ENCODE measurements at regions not wholly inside any gene's neighbourhood (a gene's known extent, or its start where the extent isn't known, plus 50 kb on each side); places are given as distances from the start of the nearest gene placed in this dataset.

DNA sequence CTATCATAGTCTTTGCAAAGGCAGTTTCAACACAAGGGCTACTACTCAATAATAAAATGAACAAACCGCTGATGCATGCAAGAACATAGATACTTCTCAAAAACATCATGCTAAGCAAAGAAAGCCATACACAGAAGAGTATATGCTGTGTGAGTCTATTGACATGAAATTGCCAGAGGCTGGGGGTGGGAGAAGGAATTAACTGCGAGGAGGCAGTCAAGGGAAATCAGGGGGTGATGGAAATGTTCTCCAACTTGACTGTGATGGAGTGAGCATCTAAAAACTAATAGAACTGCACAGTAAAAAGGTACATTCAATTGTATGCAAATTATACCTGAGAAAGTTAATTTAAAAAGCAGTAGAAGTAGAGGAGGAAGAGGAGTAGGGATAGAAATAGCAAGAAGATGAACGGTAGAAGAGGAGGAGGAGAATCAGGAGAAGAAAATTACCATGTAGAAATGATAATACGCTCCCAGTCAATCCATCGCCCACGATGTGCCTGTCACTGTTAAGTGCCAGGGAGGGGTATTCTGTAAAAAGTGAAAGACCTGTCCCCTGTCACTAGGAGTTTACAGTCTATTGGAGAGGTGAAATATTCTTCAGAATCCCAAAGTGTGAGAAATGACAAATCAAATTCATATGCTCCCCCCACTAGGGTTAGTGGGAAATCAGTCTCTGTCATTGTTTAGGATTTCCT, 90.3 kb downstream of the B3GNT2 start (continued):
- TF ChIP-seq ATF1 (CRISPR knock-in tag; IDR thresholded peaks at IDR 0.05) (no peak), ELF4 (CRISPR knock-in tag; IDR thresholded peaks at IDR 0.05; ENCODE audit: low read depth) (no peak), JAZF1 (CRISPR knock-in tag; IDR thresholded peaks at IDR 0.05) (no peak), ZNF416 (CRISPR knock-in tag; IDR thresholded peaks at IDR 0.05) (no peak), ZSCAN18 (CRISPR knock-in tag; IDR thresholded peaks at IDR 0.05) (no peak), ZBTB43 (CRISPR knock-in tag; IDR thresholded peaks at IDR 0.05) (no peak), ZNF396 (CRISPR knock-in tag; IDR thresholded peaks at IDR 0.05; ENCODE audit: borderline replicate concordance) (no peak), NR1H2 (CRISPR knock-in tag; IDR thresholded peaks at IDR 0.05) (no peak), ZNF232 (CRISPR knock-in tag; IDR thresholded peaks at IDR 0.05) (no peak), JUN (CRISPR knock-in tag; IDR thresholded peaks at IDR 0.05) (no peak)
- TF ChIP-seq, protein P1, sequence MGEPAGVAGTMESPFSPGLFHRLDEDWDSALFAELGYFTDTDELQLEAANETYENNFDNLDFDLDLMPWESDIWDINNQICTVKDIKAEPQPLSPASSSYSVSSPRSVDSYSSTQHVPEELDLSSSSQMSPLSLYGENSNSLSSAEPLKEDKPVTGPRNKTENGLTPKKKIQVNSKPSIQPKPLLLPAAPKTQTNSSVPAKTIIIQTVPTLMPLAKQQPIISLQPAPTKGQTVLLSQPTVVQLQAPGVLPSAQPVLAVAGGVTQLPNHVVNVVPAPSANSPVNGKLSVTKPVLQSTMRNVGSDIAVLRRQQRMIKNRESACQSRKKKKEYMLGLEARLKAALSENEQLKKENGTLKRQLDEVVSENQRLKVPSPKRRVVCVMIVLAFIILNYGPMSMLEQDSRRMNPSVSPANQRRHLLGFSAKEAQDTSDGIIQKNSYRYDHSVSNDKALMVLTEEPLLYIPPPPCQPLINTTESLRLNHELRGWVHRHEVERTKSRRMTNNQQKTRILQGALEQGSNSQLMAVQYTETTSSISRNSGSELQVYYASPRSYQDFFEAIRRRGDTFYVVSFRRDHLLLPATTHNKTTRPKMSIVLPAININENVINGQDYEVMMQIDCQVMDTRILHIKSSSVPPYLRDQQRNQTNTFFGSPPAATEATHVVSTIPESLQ (CRISPR knock-in tag; IDR thresholded peaks at IDR 0.05): no peak
- TF ChIP-seq, protein P2, sequence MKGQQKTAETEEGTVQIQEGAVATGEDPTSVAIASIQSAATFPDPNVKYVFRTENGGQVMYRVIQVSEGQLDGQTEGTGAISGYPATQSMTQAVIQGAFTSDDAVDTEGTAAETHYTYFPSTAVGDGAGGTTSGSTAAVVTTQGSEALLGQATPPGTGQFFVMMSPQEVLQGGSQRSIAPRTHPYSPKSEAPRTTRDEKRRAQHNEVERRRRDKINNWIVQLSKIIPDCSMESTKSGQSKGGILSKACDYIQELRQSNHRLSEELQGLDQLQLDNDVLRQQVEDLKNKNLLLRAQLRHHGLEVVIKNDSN (CRISPR knock-in tag; IDR thresholded peaks at IDR 0.05): no peak
- TF ChIP-seq, protein P3, sequence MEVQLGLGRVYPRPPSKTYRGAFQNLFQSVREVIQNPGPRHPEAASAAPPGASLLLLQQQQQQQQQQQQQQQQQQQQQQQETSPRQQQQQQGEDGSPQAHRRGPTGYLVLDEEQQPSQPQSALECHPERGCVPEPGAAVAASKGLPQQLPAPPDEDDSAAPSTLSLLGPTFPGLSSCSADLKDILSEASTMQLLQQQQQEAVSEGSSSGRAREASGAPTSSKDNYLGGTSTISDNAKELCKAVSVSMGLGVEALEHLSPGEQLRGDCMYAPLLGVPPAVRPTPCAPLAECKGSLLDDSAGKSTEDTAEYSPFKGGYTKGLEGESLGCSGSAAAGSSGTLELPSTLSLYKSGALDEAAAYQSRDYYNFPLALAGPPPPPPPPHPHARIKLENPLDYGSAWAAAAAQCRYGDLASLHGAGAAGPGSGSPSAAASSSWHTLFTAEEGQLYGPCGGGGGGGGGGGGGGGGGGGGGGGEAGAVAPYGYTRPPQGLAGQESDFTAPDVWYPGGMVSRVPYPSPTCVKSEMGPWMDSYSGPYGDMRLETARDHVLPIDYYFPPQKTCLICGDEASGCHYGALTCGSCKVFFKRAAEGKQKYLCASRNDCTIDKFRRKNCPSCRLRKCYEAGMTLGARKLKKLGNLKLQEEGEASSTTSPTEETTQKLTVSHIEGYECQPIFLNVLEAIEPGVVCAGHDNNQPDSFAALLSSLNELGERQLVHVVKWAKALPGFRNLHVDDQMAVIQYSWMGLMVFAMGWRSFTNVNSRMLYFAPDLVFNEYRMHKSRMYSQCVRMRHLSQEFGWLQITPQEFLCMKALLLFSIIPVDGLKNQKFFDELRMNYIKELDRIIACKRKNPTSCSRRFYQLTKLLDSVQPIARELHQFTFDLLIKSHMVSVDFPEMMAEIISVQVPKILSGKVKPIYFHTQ (CRISPR knock-in tag; IDR thresholded peaks at IDR 0.05): no peak

- H3K4me1 Mint-ChIP-seq: peaks cover 6% of the 10 kb centered on the region; the same call in 1 of the 2 replicates
- CTCF ChIA-PET: no interaction called here
- POLR2A ChIA-PET: no interaction called here
- ATAC-seq (no peak), DNase-seq (ENCODE audit: low spot score) (no peak)
- H3K4me3 Mint-ChIP-seq: no peak overlapping the region
- H3K27ac Mint-ChIP-seq: no peak overlapping the region
- peaks cover 60% of the 10 kb centered on the region for H3K9me3 Mint-ChIP-seq
- H3K36me3 Mint-ChIP-seq: peaks cover 38% of the 10 kb centered on the region
- H3K27me3 Mint-ChIP-seq (ENCODE audit: low read depth): peaks cover 7% of the 10 kb centered on the region
- TF ChIP-seq CREB1 (CRISPR knock-in tag; IDR thresholded peaks at IDR 0.05) (no peak), ZNF121 (CRISPR knock-in tag; IDR thresholded peaks at IDR 0.05) (no peak)
These were observed 89.1 kb downstream of the B3GNT2 start for GRCh38 chr2:62284980-62285379.

- Mint-ChIP-seq H3K9me3 (peaks cover 65% of the 10 kb centered on the region), H3K4me3 (no peak overlapping the region), H3K27me3 (ENCODE audit: low read depth) (peaks cover 7% of the 10 kb centered on the region), H3K27ac (no peak overlapping the region), H3K4me1 (peaks cover 6% of the 10 kb centered on the region; the same call in 1 of the 2 replicates), H3K36me3 (peaks cover 43% of the 10 kb centered on the region)
- CTCF ChIA-PET: interaction anchor here (0.7 kb wide), 2 partner anchors 195 to 1139 kb away, joined by 3 read pairs; no protein-coding TSS in a partner anchor
- DNase-seq (ENCODE audit: low spot score) (no peak), ATAC-seq (no peak)
- POLR2A ChIA-PET: no interaction called here
- TF ChIP-seq ZNF416 (CRISPR knock-in tag; IDR thresholded peaks at IDR 0.05) (no peak), ARID4B (CRISPR knock-in tag; IDR thresholded peaks at IDR 0.05; ENCODE audit: borderline replicate concordance) (no peak), TP53 (CRISPR knock-in tag; IDR thresholded peaks at IDR 0.05) (no peak)
- TF ChIP-seq, protein P3 (CRISPR knock-in tag; IDR thresholded peaks at IDR 0.05): no peak
These were observed 88.6 kb downstream of the B3GNT2 start for GRCh38 chr2:62284471-62284870.

Measured in WTC11 (cell line).